ENCODE measurements at regions not wholly inside any gene's neighbourhood (a gene's known extent, or its start where the extent isn't known, plus 50 kb on each side); places are given as distances from the start of the nearest gene placed in this dataset.

DNA sequence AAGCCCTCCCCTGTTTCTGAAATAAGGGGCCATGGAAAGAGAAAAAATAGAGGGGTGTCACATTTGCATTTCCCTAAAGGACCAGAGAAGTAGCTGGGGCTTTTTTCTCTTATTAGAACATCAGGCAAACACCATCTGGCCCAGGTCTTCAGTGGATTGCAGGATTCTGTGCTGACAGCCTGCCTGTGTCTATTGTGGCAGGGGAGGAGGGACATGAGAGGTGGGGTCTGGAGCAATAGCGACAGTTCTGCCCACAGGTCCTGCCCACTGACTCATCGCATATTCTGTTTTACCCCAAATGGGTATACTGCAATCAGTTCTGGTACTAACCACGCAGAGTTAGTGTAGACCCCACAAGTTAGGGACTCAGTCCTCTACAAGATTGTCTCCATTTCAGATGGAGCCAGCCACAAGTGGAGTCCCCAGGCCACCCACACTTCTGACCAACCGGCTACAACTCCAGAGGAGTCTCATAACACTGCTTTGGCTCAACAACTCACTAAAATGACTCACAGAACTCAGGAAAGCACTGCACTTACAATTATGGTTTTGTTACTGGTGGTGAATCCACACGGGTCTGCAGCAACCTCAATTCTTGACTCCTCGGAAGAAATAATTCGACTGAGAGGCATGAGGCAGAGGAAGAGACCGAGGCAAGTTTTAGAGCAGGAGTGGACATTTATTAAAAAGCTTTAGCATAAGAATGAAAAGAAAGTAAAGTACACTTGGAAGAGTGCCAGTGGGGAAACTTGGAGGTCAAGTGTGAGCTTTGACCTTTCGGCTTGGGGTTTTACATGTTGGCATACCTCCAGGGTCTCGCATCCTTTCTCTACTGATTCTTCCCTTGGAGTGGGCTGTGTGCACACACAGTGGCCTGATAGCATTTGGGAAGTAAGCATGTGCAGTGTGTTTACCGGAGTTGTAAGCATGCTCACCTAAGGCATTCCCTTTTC lies 146.4 kb upstream of the SPATS2L start:
- no peak for DNase-seq (ENCODE audit: extremely low spot score)
- POLR2A ChIA-PET: no interaction called here
- CTCF ChIA-PET: interaction anchor here (1.0 to 1.1 kb wide), 2 partner anchors 10 to 24 kb away, joined by 3 read pairs; no protein-coding TSS in a partner anchor
- TF ChIP-seq, protein P1, sequence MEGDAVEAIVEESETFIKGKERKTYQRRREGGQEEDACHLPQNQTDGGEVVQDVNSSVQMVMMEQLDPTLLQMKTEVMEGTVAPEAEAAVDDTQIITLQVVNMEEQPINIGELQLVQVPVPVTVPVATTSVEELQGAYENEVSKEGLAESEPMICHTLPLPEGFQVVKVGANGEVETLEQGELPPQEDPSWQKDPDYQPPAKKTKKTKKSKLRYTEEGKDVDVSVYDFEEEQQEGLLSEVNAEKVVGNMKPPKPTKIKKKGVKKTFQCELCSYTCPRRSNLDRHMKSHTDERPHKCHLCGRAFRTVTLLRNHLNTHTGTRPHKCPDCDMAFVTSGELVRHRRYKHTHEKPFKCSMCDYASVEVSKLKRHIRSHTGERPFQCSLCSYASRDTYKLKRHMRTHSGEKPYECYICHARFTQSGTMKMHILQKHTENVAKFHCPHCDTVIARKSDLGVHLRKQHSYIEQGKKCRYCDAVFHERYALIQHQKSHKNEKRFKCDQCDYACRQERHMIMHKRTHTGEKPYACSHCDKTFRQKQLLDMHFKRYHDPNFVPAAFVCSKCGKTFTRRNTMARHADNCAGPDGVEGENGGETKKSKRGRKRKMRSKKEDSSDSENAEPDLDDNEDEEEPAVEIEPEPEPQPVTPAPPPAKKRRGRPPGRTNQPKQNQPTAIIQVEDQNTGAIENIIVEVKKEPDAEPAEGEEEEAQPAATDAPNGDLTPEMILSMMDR (IDR thresholded peaks at IDR 0.05; ENCODE audit: control extremely low read depth, extremely low read depth, low read depth, missing control alignments): no peak

DNA sequence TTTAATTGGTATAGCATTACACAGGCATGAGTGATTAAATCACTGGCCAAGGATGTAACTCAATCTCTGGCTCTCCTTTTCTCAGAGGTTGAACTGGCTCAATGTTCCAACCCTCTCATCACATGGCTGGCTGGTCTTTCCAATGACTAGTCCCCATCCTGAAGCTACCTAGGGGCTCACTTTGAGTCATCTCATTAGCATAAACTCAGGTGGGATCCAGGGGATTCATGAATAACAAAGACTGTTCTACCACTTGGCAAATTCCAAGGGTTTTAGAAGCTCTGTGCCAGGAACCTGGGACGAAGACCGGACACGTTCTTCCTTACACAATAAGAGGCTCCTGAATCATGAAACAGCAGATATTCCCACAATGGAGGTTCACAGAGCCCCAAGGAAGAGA lies 145.0 kb upstream of the SPATS2L start:
- DNase-seq (ENCODE audit: extremely low spot score): no peak
- ChIA-PET POLR2A (no interaction called here), CTCF (interaction anchor here (1.0 to 1.1 kb wide), 3 partner anchors 8 to 23 kb away, joined by 3 read pairs; no protein-coding TSS in a partner anchor)
- TF ChIP-seq, protein P1 (IDR thresholded peaks at IDR 0.05; ENCODE audit: control extremely low read depth, extremely low read depth, low read depth, missing control alignments): no peak

DNA sequence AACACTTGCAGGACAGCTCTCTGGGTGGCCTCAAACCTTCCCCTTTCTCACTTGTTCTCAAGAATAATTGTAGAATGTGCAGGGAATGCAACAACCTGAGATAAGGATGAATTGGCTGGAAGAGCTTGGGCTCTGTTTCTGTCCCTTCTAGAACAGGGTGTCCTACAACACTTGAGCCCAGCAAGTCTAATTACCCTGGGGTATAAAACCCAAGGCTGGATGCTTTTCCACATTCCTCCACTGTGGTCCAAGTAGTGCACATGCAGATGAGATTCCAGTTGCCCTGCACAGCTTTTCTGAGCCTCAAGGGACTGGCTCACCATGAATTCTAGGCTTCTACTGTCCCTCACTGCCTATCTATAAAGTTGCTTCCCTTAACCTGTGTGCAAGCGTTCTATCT lies 140.8 kb upstream of the SPATS2L start:
- TF ChIP-seq, protein P1 (IDR thresholded peaks at IDR 0.05; ENCODE audit: control extremely low read depth, extremely low read depth, low read depth, missing control alignments): no peak
- POLR2A ChIA-PET: no interaction called here
- CTCF ChIA-PET: interaction anchor here (1.2 to 1.9 kb wide), 2 partner anchors 86 to 130 kb away, joined by 3 to 4 read pairs; no protein-coding TSS in a partner anchor
- no peak for DNase-seq (ENCODE audit: extremely low spot score)

DNA sequence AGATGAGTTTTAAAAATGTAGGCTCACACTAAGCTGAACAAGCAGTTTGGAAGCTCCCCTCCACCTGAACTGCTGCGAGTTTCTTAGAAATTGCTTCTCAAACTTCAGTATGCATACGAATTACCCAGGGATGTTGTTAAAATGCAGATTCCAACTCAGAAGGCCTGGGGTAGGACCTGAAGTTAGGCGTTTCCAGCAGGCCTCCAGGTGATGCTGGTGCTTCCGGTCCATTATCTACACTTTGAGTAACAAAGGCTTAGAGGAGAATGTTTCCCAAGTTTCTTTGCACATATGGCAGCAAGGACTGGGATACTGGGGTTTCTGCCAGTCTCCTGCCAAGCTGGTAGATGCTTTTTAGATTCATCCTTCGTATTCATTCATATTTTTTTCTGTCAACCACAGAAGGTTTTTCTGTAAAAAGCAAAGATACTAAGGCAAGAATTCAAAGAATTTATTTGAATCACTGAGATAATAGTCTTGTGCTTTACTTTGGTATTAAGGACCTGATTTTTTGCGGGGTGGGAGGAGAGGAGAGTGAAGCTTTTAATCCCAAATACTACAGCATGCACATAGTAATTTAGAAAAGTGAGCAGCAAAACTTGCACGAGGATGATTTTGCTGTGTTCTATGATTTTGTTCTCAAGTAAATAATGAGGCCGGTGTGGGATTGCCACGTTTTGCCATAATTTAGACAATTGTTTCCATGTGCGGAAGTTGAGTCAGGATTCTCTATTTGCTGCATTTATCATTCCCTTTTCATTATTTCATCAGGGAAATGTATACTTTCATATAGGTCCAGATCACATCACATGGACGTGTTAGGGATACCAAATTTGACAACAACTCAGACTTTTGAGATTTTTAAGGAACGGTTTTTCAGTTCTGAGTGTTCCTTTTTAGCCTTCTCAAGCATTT lies 137.6 kb upstream of the SPATS2L start:
- POLR2A ChIA-PET: no interaction called here
- no peak for DNase-seq (ENCODE audit: extremely low spot score)
- TF ChIP-seq, protein P1 (IDR thresholded peaks at IDR 0.05; ENCODE audit: control extremely low read depth, extremely low read depth, low read depth, missing control alignments): no peak
- CTCF ChIA-PET: no interaction called here

DNA sequence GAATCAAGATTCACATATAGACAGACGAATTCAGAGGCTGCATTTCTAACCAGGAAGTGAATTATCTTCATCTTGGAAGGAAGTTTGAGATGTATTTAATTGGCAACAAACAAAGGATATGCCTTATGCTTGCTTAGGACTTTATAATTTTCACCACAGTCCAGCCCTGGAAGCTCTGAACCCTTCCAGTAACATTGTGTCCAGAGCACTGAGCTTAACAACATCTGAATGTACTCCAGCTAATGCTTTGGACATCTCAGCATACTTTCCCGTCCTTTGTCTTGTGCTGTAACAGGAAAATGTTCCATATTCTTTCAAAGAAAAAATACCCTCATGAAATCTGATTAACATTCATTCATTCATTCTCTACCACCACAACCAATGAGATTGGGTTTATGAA lies 136.3 kb upstream of the SPATS2L start:
- DNase-seq (ENCODE audit: extremely low spot score): no peak
- ChIA-PET CTCF (interaction anchor here (1.0 kb wide), 2 partner anchors 9 to 20 kb away, joined by 3 read pairs; no protein-coding TSS in a partner anchor), POLR2A (no interaction called here)
- TF ChIP-seq, protein P1 (IDR thresholded peaks at IDR 0.05; ENCODE audit: control extremely low read depth, extremely low read depth, low read depth, missing control alignments): no peak

Measured in GM10248 (cell line).